Thoracic aorta (tissue), 2 donors: ENCODE measurements at regions not wholly inside any gene's neighbourhood (a gene's known extent, or its start where the extent isn't known, plus 50 kb on each side); places are given as distances from the start of the nearest gene placed in this dataset.

Source experiments
- ATAC-seq: fragments of 150-250 bp; one replicate; pipeline ENCODE4 v1.8.0; 2017; ENCODE audit warnings: low read depth; ENCODE audit not compliant: insufficient number of reproducible peaks, low FRiP score
- DNase-seq: peaks from one replicate; pipeline ENCODE4 v3.0.0-alpha.2; 2020; ENCODE audit warnings: low spot score
- H3K27ac ChIP-seq, 2 donors: fragments of 200-600 bp; sonication (generic); 1 replicate in 1 of 2; 2 replicates in 1 of 2; pipeline ENCODE4 v1.5.1; 2016; ENCODE audit warnings: mild to moderate bottlenecking in 2 of 2, moderate library complexity in 2 of 2
- H3K27me3 ChIP-seq: fragments of 200-600 bp; sonication (generic); replicated peaks from 2 replicates; pipeline ENCODE4 v1.6.0; 2016; ENCODE audit warnings: mild to moderate bottlenecking; ENCODE audit not compliant: insufficient read depth
- H3K36me3 ChIP-seq: fragments of 200-600 bp; sonication (generic); one replicate; pipeline ENCODE4 v1.5.1; 2016
- H3K4me1 ChIP-seq, 2 donors: fragments of 200-600 bp; sonication (generic); 1 replicate in 1 of 2; 2 replicates in 1 of 2; pipeline versions ENCODE4 v1.5.1 to v1.6.0; 2016; ENCODE audit warnings: low read depth in 2 of 2, mild to moderate bottlenecking in 1 of 2; ENCODE audit not compliant: control insufficient read depth in 1 of 2
- H3K4me3 ChIP-seq: fragments of 200-600 bp; sonication (generic); 2 replicates; pipeline ENCODE4 v1.5.1; 2016; ENCODE audit warnings: mild to moderate bottlenecking
- H3K9me3 ChIP-seq: fragments of 200-600 bp; sonication (generic); 2 replicates; pipeline ENCODE4 v1.5.1; 2016
- TF ChIP-seq, protein P1 (sequence below): fragments of 200-600 bp; sonication (generic); IDR thresholded peaks from one replicate; pipeline ENCODE4 v1.5.1; 2019; ENCODE audit warnings: antibody characterized with exemption

- Histone ChIP-seq H3K4me3 (no peak overlapping the region), H3K4me1 (no peaks in the 10 kb centered on the region), H3K27me3 (no peaks in the 10 kb centered on the region), H3K9me3 (no peaks in the 10 kb centered on the region), H3K36me3 (no peaks in the 10 kb centered on the region), H3K27ac (no peak overlapping the region)
- ATAC-seq (no peak), DNase-seq (no peak)
- TF ChIP-seq, protein P1, sequence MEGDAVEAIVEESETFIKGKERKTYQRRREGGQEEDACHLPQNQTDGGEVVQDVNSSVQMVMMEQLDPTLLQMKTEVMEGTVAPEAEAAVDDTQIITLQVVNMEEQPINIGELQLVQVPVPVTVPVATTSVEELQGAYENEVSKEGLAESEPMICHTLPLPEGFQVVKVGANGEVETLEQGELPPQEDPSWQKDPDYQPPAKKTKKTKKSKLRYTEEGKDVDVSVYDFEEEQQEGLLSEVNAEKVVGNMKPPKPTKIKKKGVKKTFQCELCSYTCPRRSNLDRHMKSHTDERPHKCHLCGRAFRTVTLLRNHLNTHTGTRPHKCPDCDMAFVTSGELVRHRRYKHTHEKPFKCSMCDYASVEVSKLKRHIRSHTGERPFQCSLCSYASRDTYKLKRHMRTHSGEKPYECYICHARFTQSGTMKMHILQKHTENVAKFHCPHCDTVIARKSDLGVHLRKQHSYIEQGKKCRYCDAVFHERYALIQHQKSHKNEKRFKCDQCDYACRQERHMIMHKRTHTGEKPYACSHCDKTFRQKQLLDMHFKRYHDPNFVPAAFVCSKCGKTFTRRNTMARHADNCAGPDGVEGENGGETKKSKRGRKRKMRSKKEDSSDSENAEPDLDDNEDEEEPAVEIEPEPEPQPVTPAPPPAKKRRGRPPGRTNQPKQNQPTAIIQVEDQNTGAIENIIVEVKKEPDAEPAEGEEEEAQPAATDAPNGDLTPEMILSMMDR: no peak
Measured at GRCh38 chrX:3449287-3449686, 102.8 kb upstream of the MXRA5 start.

- no peak for ATAC-seq
- Histone ChIP-seq H3K4me1 (no peaks in the 10 kb centered on the region), H3K27me3 (no peaks in the 10 kb centered on the region)
Measured at GRCh38 chrX:3448563-3448962, 102.1 kb upstream of the MXRA5 start.

GRCh38 chrX:3445806-3446490, 99.5 kb upstream of the MXRA5 start:
- Histone ChIP-seq H3K9me3 (no peaks in the 10 kb centered on the region), H3K27ac (no peak overlapping the region), H3K36me3 (no peaks in the 10 kb centered on the region), H3K4me3 (no peak overlapping the region), H3K4me1 (no peaks in the 10 kb centered on the region), H3K27me3 (no peaks in the 10 kb centered on the region)
- TF ChIP-seq, protein P1: no peak
- ATAC-seq: no peak
- no peak for DNase-seq

More at GRCh38 chrX:3448563-3448962, 102.1 kb upstream of the MXRA5 start:
- no peak for DNase-seq
- H3K36me3 ChIP-seq: no peaks in the 10 kb centered on the region
- TF ChIP-seq, protein P1: no peak
- H3K27ac ChIP-seq: no peak overlapping the region
- no peaks in the 10 kb centered on the region for H3K9me3 ChIP-seq
- no peak overlapping the region for H3K4me3 ChIP-seq

DNA sequence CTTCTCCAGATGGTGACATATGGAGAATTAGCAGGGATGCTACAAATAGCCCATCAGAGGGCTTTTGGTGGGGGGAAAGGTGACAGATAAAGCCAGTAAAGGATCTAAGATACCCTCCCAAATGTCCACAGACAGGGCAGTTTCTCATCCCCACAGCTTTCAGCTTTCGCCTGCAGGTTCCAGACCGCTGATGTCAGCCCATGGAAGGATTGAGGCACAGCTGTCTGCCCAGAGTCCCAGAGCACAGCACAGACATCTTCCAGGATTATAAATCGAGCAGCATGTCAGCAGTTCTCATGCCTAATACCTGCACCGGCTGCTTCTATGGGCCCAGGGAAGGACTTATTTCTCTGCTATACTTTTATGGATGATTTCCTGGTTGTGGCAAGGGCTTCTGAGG, 96.7 kb upstream of the MXRA5 start:
- Histone ChIP-seq H3K27ac (no peak overlapping the region), H3K27me3 (no peaks in the 10 kb centered on the region), H3K4me3 (no peak overlapping the region), H3K36me3 (no peaks in the 10 kb centered on the region), H3K9me3 (no peaks in the 10 kb centered on the region), H3K4me1 (no peaks in the 10 kb centered on the region)
- ATAC-seq (no peak), DNase-seq (no peak)
- TF ChIP-seq, protein P1: no peak

GRCh38 chrX:3442691-3443090, 96.2 kb upstream of the MXRA5 start:
- no peak for DNase-seq
- Histone ChIP-seq H3K4me1 (no peaks in the 10 kb centered on the region), H3K27me3 (no peaks in the 10 kb centered on the region), H3K36me3 (no peaks in the 10 kb centered on the region), H3K27ac (no peak overlapping the region), H3K4me3 (no peak overlapping the region), H3K9me3 (no peaks in the 10 kb centered on the region)
- TF ChIP-seq, protein P1: no peak
- no peak for ATAC-seq
